GM12872 (cell line): ENCODE measurements at regions not wholly inside any gene's neighbourhood (a gene's known extent, or its start where the extent isn't known, plus 50 kb on each side); places are given as distances from the start of the nearest gene placed in this dataset.
A peak's percentile ranks its signal among the peaks of the same experiment; 100 is the strongest.

Experiments used
- TF ChIP-seq, protein P1 (sequence below): IDR thresholded peaks from 3 replicates; pipeline ENCODE4 v1.5.1; 2011; ENCODE audit warnings: low read depth, mild to moderate bottlenecking, low read length, moderate library complexity; ENCODE audit not compliant: insufficient read depth

DNA sequence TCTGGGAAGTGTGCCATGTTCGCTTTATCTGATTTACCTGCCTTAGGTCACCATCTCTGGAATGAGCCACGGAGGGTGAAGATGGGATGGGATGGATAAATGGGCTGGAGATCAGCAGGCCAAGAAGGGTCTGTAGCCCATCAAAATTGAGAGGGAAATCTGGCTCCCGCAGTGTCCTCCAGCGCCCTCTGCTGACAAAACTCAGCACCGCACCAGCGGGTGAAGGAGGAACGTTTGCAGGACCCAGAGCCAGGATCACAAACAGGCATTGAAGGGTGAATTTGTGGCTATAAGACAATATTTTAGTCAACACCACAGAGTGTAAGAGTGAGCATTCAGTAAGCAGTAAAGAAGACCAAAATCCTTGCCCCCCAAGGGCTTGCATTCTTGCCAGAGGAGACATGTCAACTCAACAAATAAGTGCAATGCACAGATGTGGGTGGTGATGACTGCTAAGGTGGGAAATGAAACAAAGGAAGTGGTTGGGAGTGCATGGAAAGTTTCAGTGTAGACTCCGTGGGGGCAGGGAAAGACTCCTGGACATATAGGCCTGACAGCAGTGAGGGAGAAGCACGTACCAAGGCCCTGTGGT is 124.4 kb downstream of the TENT4A start:
- TF ChIP-seq, protein P1, sequence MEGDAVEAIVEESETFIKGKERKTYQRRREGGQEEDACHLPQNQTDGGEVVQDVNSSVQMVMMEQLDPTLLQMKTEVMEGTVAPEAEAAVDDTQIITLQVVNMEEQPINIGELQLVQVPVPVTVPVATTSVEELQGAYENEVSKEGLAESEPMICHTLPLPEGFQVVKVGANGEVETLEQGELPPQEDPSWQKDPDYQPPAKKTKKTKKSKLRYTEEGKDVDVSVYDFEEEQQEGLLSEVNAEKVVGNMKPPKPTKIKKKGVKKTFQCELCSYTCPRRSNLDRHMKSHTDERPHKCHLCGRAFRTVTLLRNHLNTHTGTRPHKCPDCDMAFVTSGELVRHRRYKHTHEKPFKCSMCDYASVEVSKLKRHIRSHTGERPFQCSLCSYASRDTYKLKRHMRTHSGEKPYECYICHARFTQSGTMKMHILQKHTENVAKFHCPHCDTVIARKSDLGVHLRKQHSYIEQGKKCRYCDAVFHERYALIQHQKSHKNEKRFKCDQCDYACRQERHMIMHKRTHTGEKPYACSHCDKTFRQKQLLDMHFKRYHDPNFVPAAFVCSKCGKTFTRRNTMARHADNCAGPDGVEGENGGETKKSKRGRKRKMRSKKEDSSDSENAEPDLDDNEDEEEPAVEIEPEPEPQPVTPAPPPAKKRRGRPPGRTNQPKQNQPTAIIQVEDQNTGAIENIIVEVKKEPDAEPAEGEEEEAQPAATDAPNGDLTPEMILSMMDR: peak; percentile 91

DNA sequence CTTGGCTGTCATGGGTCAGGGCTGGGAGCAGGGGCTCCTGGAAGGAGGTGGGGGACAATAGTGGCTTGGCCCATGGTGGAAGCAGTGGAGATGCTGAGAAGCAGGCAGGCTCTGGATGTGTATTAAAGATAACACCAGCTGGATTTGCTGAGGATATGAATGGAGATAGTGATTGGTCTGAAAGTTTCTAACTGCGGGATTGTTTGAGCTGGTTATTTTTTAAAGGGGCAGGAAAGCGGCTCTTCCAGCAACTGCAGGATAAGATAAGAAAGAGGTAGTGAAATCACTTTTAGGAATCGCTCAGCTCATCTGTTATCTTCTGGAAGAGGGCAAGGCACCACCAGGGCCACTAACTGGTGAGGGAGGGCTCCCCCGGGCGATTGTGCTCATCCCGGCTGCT is 125.5 kb downstream of the TENT4A start:
- TF ChIP-seq, protein P1: no peak

DNA sequence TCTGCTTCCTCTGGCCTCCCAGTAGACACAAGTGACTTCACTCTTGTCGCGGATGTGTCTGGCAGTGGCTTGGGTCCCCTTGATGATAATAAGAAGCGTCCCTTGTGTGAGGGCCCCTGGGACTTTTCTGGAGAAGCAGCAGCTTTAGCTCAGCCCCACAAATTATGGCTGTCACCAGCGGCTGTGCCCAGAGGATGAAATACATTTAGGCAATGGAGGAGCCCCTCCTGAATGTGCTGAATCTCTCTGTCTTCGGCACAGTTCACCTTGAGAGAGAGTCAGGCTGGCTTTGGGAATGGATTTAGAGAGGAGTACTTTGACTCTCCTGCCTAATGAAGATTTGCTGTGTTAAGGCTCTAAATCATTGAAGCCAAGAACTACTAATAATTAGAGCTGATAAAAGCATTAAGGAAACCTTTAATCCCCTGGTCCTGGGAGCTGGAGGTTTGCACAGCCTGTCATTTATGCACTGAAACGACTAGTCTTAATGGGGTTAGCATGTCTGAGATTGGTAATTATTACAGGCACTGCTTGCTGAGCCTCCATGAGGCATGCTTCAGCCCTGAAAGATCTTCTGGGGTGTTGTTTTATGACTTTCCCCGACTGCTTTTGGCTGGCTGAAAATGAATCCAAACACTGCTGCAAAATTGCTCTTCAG is 127.0 kb downstream of the TENT4A start:
- TF ChIP-seq, protein P1: no peak

DNA sequence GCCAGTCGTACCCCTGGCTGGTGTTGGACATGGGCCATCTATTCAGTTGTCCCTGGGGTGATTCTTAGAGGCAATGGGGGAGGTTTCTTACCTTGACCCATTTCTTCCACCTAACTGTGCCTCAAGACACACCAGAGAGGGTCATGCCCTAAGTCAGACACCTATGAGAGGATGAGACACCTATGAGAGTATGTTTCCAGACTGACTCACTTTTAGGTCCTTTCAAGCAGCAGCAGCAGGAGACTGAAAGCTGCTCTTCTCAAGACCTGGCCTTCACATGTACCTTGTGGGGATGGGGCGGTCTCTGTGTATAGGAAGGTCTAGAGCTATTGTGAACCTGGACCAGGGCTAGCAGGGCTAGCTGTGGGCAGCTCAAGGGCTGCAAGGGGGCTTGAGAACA is 130.1 kb downstream of the TENT4A start:
- TF ChIP-seq, protein P1: no peak

GRCh38 chr5:6843821-6844220 is 130.6 kb downstream of the TENT4A start:
- TF ChIP-seq, protein P1: no peak

DNA sequence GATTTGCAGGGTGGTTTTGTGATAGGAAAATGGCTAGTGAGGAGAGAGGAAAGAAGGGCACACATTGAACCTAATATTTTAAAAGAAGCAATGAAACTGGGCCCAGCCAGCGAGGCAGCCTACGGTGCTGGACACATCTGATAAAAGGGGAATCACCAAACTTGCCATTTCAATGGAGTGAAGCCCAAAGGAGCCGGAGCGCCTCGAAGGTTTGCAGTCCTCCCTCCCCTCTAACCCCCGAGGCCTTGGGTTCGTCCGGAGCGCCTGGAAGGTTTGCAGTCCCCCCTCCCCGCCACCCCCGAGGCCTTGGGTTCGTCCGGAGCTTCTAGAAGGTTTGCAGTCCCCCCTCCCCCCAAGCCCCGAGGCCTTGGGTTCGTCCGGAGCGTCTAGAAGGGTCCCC is 132.6 kb downstream of the TENT4A start:
- TF ChIP-seq, protein P1: no peak

GRCh38 chr5:6847870-6848269 is 134.6 kb downstream of the TENT4A start:
- TF ChIP-seq, protein P1: no peak
